Stimulated activated CD4-positive, alpha-beta T cell treated with anti-CD3 and anti-CD28 coated beads, TNF-alpha, amount 100 ng/mL, for 4 hours (primary cell): ENCODE measurements at regions not wholly inside any gene's neighbourhood (a gene's known extent, or its start where the extent isn't known, plus 50 kb on each side); places are given as distances from the start of the nearest gene placed in this dataset.

Experiments used
- DNase-seq, 3 experiments: peaks; one replicate each; pipeline ENCODE4 v3.0.0-alpha.2; 2020; ENCODE audit warnings: low read depth in 3 of 3

- DNase-seq, result peak; percentile 26 to 44 (median 28)
These were observed 51.1 kb upstream of the EED start for GRCh38 chr11:86193297-86194095.

DNA sequence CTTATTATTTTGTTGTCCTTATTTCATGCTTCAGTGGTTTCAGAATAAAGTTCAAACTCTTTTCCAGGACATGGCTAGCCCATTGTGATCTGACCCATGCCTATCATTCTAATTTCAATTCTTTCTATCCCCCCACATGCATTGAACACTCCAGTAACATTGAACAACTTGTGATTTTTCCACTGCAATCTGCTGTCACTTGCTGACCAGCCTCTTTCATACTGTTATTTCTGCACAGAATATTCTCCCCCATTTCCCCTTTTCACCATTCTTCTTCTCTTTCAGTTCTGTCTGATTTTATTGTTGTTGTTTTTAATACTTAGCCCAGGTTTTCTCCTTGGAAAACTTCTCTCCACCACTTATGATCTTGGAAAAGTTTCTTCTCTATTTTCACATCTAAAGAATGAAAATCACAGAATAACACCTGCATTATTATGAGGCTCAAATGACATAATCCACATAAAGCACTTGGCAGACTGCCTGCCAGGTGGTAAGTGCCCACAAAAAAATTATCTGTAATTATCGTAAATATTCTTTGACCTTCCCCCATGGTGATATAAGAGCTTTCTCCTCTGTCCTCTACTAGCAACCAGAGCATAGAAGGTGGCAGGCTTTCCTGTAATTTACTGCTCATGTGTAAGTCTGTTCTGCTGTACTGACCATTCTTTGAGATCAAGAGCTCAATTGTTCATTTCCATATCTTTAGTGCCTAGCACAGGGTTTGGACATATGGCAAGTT lies 51.9 kb upstream of the EED start:
- DNase-seq, result no peak

- DNase-seq, result no peak
These were observed 52.7 kb upstream of the EED start for GRCh38 chr11:86191874-86192273.

GRCh38 chr11:86187027-86187426 lies 57.5 kb upstream of the EED start:
- no peak for DNase-seq

DNA sequence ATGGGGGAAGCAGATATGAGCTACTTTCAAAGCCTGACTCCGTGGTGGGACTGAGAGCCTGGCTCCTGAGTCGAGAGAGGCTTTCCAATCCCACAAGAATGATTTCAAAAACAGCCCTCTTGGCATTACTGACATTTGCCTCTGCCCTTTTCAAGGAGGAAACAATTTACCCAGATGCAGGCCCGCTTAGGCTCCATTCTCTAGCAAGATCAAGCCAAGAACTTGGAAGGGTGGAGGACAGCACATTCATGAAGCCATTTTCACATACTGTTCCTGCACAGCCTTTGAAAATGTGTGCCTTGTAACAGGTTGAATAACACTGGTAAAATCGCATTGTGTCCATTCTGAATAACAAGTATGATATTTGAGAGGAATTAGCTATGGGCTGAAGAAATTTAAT lies 58.2 kb upstream of the EED start:
- DNase-seq, result no peak

GRCh38 chr11:86185381-86185750 lies 59.2 kb upstream of the EED start:
- no peak for DNase-seq

DNA sequence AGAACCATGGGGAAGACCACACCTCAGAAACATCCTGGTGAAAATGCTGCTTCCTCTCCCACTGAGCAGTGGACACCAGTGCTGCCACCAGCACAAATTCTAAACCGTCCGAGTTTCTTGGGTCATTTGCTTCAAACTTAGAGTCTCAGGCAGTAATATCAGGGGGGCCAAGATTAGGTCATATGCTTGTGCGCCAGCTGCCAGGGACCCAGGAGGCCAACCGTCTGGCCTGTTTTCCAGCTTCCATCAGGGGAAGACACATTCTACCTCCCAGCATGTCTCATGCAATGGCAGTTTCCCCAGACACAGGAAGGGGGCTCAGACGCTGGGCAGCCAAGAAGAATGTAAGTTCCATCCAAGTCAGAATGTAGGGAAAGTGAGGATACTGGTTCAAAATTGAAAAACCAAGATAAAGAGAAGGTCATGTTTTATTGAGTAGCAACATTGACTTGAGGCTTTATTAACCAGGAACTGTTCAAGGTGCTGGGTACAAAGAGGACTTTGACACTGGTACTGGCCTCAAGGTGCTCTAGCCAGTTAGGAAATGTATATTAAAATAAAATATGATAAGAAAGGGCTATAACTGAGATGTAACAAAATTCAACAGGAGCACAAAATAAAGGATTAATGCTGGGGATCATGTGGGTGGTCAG lies 59.7 kb upstream of the EED start:
- DNase-seq, result no peak

GRCh38 chr11:86183694-86184093 lies 60.9 kb upstream of the EED start:
- DNase-seq, result no peak

DNA sequence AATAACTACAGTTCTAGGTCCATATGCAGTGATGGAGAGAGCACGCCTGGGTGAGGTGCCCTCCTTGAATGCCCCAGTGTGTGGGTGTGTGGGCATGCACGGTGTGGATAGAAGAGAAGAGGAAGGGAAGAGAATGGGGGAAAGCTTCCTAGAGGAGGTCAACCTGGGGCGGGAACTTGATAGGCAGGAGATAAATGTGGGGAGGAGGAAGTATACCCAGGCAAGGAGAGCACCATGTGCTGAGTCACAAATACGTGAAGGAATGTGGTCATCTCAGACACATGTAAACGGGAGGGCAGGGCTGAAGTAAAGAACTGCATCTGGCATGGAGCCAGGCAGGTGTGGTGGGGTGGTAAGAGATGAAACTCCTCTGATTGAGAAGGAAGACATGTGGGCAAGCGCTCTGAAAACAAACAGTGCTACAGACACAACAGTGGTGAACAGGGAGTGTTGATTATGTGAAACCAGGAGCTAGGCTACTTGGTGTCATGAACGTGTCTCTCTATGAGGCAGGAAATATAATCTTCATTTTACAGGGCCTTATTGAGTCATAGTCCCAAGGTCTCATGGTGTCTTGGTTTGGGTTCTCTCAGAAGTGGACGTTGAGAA lies 61.5 kb upstream of the EED start:
- DNase-seq, result peak in 2 of 3 experiments; percentile 5 to 20

GRCh38 chr11:86181379-86181778 lies 63.2 kb upstream of the EED start:
- no peak for DNase-seq

- no peak for DNase-seq
These were observed 63.7 kb upstream of the EED start for GRCh38 chr11:86180851-86181250.

DNA sequence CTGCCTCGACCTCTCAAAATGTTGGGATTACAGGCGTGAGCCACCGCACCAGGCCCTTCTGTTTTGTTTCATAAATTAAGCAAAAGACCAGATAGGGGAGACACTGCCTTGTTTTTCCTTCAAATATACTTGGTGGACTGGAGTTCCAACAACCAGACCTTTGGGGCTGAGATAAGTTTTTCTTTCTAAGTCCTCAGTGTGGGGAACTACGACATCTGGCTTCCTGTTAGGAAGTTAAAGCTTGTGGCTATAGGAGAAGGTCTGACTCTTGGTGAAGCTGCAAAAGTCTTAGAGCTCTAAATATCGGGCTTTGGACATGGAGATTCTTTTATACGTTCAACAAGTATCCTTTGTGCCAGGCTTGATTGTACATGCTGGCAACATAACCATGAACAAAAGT lies 64.1 kb upstream of the EED start:
- no peak for DNase-seq

- DNase-seq, result no peak
These were observed 64.9 kb upstream of the EED start for GRCh38 chr11:86179646-86180064.

DNA sequence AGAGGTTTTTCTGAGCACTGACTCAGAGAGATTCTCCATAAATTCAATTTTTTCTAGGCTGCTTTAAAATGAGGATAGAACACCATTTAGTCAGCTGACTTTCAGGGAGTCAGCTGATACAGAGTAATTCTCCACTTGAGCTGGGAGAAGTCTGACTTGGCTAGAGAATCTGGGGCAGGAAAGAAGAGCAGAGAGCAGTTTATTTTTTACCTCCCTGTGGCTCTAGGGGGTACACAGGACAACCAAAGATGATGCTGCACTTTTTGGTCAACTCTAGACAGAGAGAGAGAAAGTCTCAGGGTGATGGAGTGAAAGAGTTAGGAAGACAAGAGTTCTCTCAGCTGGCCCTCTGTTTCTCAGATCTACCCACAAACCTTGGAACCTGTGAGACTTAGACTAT lies 67.3 kb upstream of the EED start:
- no peak for DNase-seq

GRCh38 chr11:86176165-86176884 lies 68.2 kb upstream of the EED start:
- DNase-seq, result peak in 1 of 3 experiments; percentile 12

GRCh38 chr11:86175626-86176025 lies 68.9 kb upstream of the EED start:
- DNase-seq, result no peak

- no peak for DNase-seq
These were observed 69.4 kb upstream of the EED start for GRCh38 chr11:86175191-86175590.

- DNase-seq, result no peak
These were observed 70.2 kb upstream of the EED start for GRCh38 chr11:86174101-86175046.

DNA sequence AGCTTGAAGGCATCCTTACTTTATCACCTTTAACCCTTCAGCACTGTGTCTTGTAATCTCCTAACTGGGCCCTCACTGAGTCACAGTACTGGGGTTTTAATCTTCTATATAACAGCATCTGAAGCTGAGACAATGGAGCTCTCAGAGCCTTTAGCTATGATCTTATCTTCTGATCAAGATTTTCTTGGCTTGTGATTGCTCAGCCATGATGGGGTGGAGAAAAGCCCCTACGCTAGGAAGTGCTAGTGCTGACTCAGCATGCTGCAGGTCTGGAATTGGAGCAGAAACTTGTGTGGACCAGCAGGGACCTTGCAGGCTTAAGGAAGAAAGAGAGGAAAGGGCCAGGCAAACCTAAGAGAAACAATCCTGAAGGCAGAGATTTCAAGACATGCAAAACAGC lies 71.7 kb upstream of the EED start:
- no peak for DNase-seq

DNA sequence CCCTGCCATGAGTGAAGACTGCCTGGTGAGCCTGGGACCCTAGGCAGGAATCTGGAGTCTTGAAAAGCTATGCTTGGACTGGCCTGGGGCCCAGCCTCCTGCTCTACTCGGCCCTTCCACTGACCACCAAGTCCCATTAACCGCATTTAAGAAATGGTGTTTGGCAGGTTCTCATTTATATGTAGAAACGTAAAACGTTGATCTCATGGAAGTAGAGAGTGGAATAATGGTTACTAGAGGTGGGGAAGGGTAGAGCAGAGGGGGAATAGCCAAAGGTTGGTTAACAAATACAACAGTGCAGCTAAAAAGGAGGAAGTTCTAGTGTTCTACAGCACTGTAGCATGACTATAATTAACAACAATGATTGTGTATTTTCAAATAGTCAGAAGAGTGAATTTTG lies 72.9 kb upstream of the EED start:
- no peak for DNase-seq
